ENCODE measurements at regions not wholly inside any gene's neighbourhood (a gene's known extent, or its start where the extent isn't known, plus 50 kb on each side); places are given as distances from the start of the nearest gene placed in this dataset.

DNA sequence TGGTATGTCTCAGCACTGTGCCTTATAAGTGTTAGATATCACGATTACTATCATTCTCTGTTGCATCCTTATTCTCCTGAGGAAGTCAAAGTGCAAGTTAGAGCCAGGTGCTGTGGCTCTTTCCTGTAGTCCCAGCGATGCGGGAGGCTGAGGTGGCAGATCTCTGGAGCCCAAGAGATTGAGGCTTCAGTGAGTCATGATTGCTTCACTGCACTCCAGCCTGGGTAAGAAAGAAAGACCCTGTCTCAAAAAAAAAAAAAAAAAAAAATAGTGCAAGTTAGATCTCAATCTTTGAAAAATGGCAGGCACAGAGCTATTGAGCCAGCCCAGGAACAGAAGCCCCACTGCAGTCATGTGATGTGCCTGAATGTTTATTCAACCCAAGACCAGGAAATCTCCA, 147.8 kb upstream of the POGK start:
- Histone ChIP-seq H2BK20ac (ENCODE audit: low read depth, low read length, poor library complexity, severe bottlenecking) (no peak overlapping the region), H2AFZ (ENCODE audit: low read length) (no peak overlapping the region), H2AK5ac (ENCODE audit: insufficient read length, low read length) (no peak overlapping the region), H2BK120ac (ENCODE audit: low read depth, low read length, poor library complexity, severe bottlenecking) (no peak overlapping the region), H2BK5ac (ENCODE audit: insufficient read length, low read length) (no peak overlapping the region), H3K23me2 (ENCODE audit: insufficient read length, low read depth, low read length, poor library complexity, severe bottlenecking) (no peaks in the 10 kb centered on the region), H4K20me1 (ENCODE audit: control insufficient read depth, insufficient read depth, insufficient read length) (no peaks in the 10 kb centered on the region), H3K18ac (ENCODE audit: insufficient read length, low read depth, low read length) (no peak overlapping the region), H3K9me3 (ENCODE audit: control insufficient read depth, low read depth, low read length) (no peaks in the 10 kb centered on the region), H4K8ac (replicated peaks; ENCODE audit: insufficient read length, low read depth, low read length) (no peak overlapping the region), H3K27ac (ENCODE audit: insufficient read length, low read depth, low read length) (no peak overlapping the region), H3K23ac (ENCODE audit: insufficient read length, low read depth, low read length) (no peak overlapping the region), H3K4ac (ENCODE audit: low read depth, low read length) (no peak overlapping the region), H3K56ac (ENCODE audit: insufficient read length, low read depth, low read length) (no peak overlapping the region), H3T11ph (ENCODE audit: low read length) (no peak overlapping the region), H3K9ac (ENCODE audit: extremely low read depth, insufficient read length, low read length) (no peak overlapping the region), H3K4me2 (ENCODE audit: insufficient read depth, insufficient read length, low read length) (no peak overlapping the region), H4K91ac (ENCODE audit: insufficient read length, low read depth, low read length) (no peak overlapping the region), H3K27me3 (ENCODE audit: insufficient read depth, low read length) (no peaks in the 10 kb centered on the region), H3K79me1 (ENCODE audit: insufficient read depth, low read depth, low read length, poor library complexity, severe bottlenecking) (no peaks in the 10 kb centered on the region), H2BK15ac (ENCODE audit: low read depth, low read length) (no peak overlapping the region; the same call in 1 of the 2 replicates), H3K4me1 (ENCODE audit: insufficient read depth, low read length) (no peaks in the 10 kb centered on the region), H2BK12ac (ENCODE audit: insufficient read length, low read depth, low read length) (no peak overlapping the region), H3K79me2 (ENCODE audit: insufficient read depth, low read length) (no peaks in the 10 kb centered on the region), H4K5ac (ENCODE audit: insufficient read length, low read depth, low read length) (no peak overlapping the region), H3K14ac (ENCODE audit: insufficient read depth, low read length) (no peak overlapping the region)
- TF ChIP-seq, protein P1, sequence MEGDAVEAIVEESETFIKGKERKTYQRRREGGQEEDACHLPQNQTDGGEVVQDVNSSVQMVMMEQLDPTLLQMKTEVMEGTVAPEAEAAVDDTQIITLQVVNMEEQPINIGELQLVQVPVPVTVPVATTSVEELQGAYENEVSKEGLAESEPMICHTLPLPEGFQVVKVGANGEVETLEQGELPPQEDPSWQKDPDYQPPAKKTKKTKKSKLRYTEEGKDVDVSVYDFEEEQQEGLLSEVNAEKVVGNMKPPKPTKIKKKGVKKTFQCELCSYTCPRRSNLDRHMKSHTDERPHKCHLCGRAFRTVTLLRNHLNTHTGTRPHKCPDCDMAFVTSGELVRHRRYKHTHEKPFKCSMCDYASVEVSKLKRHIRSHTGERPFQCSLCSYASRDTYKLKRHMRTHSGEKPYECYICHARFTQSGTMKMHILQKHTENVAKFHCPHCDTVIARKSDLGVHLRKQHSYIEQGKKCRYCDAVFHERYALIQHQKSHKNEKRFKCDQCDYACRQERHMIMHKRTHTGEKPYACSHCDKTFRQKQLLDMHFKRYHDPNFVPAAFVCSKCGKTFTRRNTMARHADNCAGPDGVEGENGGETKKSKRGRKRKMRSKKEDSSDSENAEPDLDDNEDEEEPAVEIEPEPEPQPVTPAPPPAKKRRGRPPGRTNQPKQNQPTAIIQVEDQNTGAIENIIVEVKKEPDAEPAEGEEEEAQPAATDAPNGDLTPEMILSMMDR (conservative IDR thresholded peaks at IDR 0.05) = no peak
- Mint-ChIP-seq H3K9me3 (peaks cover 3% of the 10 kb centered on the region in 2 experiments; a peak in 3 of 5 replicates), H3K27ac (no peak overlapping the region), H3K27me3 (ENCODE audit: low read depth) (no peaks in the 10 kb centered on the region), H3K36me3 (ENCODE audit: insufficient read depth in 1 of 3, low read depth in 3 of 3) (no peaks in the 10 kb centered on the region; a peak in 1 of 7 replicates), H3K4me3 (no peak overlapping the region), H3K4me1 (peaks cover 4% of the 10 kb centered on the region in 2 experiments)
- WGBS (ENCODE audit: extremely low coverage, insufficient read length, low lambda C conversion rate) = no CpG with 5 or more reads among the region's 3 CpGs
- DNase-seq = no peak

Measured in H9 (cell line).